ENCODE measurements at regions not wholly inside any gene's neighbourhood (a gene's known extent, or its start where the extent isn't known, plus 50 kb on each side); places are given as distances from the start of the nearest gene placed in this dataset.

GRCh38 chr12:76611533-76611932, 52.0 kb upstream of the OSBPL8 start:
- no peak for DNase-seq
- H3K4me1 ChIP-seq = no peaks in the 10 kb centered on the region
- intact Hi-C loops (cut with DNase I; ENCODE audit: low total_unique reads) = no loop called here
- no peaks in the 10 kb centered on the region for H3K27me3 ChIP-seq
- no peak overlapping the region for H3K27ac ChIP-seq
- no peaks in the 10 kb centered on the region for H3K9me3 ChIP-seq
- H3K4me3 ChIP-seq = no peak overlapping the region
- H3K36me3 ChIP-seq = no peaks in the 10 kb centered on the region
- TF ChIP-seq CTCF (IDR thresholded peaks at IDR 0.05) = no peak
- TF ChIP-seq POLR2A (IDR thresholded peaks at IDR 0.05) = no peak

GRCh38 chr12:76614364-76614763, 54.8 kb upstream of the OSBPL8 start:
- no peaks in the 10 kb centered on the region for H3K27me3 ChIP-seq
- no peak overlapping the region for H3K27ac ChIP-seq
- H3K36me3 ChIP-seq = no peaks in the 10 kb centered on the region

GRCh38 chr12:76618031-76618430, 58.5 kb upstream of the OSBPL8 start:
- intact Hi-C loops (cut with DNase I; ENCODE audit: low total_unique reads) = no loop called here

More at GRCh38 chr12:76614364-76614763, 54.8 kb upstream of the OSBPL8 start:
- intact Hi-C loops (cut with DNase I; ENCODE audit: low total_unique reads) = no loop called here
- TF ChIP-seq POLR2A (IDR thresholded peaks at IDR 0.05) (no peak), CTCF (IDR thresholded peaks at IDR 0.05) (no peak)
- DNase-seq = no peak
- Histone ChIP-seq H3K4me1 (no peaks in the 10 kb centered on the region), H3K9me3 (no peaks in the 10 kb centered on the region), H3K4me3 (no peak overlapping the region)

GRCh38 chr12:76621582-76622024, 62.0 kb upstream of the OSBPL8 start:
- peak; percentile 64 to 78 for DNase-seq
- Histone ChIP-seq H3K4me3 (no peak overlapping the region), H3K27me3 (no peaks in the 10 kb centered on the region), H3K27ac (no peak overlapping the region), H3K9me3 (no peaks in the 10 kb centered on the region), H3K36me3 (no peaks in the 10 kb centered on the region), H3K4me1 (no peaks in the 10 kb centered on the region)
- peak in 1 of 2 donors; percentile 14 for TF ChIP-seq POLR2A (IDR thresholded peaks at IDR 0.05)
- peak; percentile 93 to 97 (median 95) for TF ChIP-seq CTCF (IDR thresholded peaks at IDR 0.05)
- intact Hi-C loops (cut with DNase I; ENCODE audit: low total_unique reads) = loop anchor here (5.0 kb wide), 1 partner anchor 171 kb away; no protein-coding TSS in a partner anchor

More at GRCh38 chr12:76618031-76618430, 58.5 kb upstream of the OSBPL8 start:
- Histone ChIP-seq H3K4me1 (no peaks in the 10 kb centered on the region), H3K9me3 (no peaks in the 10 kb centered on the region), H3K27me3 (no peaks in the 10 kb centered on the region), H3K27ac (no peak overlapping the region), H3K4me3 (no peak overlapping the region), H3K36me3 (no peaks in the 10 kb centered on the region)
- DNase-seq = no peak
- TF ChIP-seq POLR2A (IDR thresholded peaks at IDR 0.05) (no peak), CTCF (IDR thresholded peaks at IDR 0.05) (no peak)

- intact Hi-C loops (cut with DNase I; ENCODE audit: low total_unique reads) = loop anchor here (5.0 kb wide), 1 partner anchor 170 kb away; no protein-coding TSS in a partner anchor
- Histone ChIP-seq H3K27ac (no peak overlapping the region), H3K36me3 (no peaks in the 10 kb centered on the region), H3K4me1 (no peaks in the 10 kb centered on the region), H3K27me3 (no peaks in the 10 kb centered on the region), H3K4me3 (no peak overlapping the region), H3K9me3 (no peaks in the 10 kb centered on the region)
- TF ChIP-seq CTCF (IDR thresholded peaks at IDR 0.05) (no peak), POLR2A (IDR thresholded peaks at IDR 0.05) (no peak)
- no peak for DNase-seq
Measured at GRCh38 chr12:76622351-76622750, 62.8 kb upstream of the OSBPL8 start.
